ENCODE measurements at regions not wholly inside any gene's neighbourhood (a gene's known extent, or its start where the extent isn't known, plus 50 kb on each side); places are given as distances from the start of the nearest gene placed in this dataset.
"Not testable (repeated sequence)": the region's sequence is repeated elsewhere in the genome, so short reads cannot be mapped to it uniquely, and the experiment has no call there.

DNA sequence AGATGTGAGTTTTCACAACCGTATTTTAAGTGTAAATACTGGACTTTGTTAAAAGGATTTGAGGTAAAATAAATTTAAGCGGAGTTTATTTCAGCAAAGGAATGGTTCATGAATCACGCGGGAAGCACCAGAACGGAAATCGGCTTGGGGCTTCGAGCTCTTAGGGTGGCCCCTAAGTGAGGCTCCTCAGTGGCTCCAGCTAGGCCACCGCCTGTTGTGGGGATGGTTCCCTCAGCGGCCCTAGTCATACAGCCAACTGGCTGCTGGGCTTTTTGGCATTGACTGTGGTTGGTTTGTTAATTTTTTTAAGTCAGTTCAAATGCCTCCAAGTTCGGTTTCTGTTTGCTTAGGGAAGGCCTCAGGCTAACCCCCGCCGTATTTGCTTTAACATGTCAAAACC lies 198.0 kb downstream of the LMLN start:
- DNase-seq; H3K27me3 Mint-ChIP-seq; H3K9me3 Mint-ChIP-seq; H3K4me1 Mint-ChIP-seq; H3K27ac Mint-ChIP-seq; ATAC-seq (ENCODE audit: low read depth in 2 of 2); H3K36me3 Mint-ChIP-seq: not testable (repeated sequence)
- peak overlapping the region in 1 of 8 donors; percentile 59 for H3K4me3 Mint-ChIP-seq

DNA sequence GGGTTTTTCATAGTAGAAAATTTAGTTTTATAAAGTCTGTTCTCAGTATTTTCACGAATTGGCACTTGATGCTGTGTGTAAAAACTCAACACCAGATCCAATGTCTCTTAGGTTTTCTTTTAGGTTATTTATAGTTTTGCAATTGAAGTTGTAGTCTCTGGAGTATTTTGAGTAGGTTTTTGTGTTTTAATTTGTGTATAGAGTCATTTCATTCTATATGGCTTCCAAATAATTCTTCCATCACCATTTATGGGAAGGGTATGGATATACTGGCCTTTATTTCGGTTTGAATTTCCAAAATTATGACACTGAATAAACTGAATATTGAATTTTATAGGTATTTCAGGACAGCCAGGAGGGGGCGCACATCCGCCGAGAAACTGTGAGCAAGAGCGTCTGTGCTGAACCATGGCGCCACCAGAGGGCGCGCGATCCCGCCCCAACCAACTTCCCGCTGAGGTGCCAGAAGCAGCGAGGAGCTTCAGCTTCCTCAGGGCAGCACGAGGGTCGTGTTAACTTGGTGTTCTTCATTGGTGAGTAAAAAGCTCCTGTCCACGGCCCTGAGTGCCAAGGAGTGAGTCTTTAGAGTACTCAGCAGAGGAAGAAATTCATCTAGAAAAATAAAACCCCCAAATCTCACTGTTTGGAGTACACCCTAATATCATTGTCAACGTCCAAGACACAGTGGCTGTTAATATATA lies 207.5 kb downstream of the LMLN start:
- not testable (repeated sequence) for H3K4me3 Mint-ChIP-seq; ATAC-seq (ENCODE audit: low read depth in 2 of 2)

DNA sequence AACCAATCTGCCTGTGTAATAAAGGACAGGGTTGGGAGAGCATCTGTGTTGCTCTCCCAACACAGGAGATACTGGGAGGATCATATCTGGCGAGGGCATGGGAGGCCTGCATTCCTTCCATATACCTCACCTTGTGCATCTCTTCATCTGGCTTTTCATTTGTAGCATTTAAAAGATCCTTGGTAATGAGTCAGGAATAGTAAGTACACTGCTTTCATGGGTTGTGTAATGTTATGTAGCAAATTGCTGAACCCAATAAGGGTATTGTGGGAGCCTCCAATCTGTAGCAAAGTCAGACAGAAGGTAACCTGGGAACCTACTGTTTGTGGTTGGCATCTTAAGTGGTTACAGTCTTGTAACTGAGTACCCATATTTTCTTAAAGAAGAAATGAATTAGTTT lies 210.8 kb downstream of the LMLN start:
- H3K9me3 Mint-ChIP-seq; H3K27ac Mint-ChIP-seq; DNase-seq; ATAC-seq (ENCODE audit: low read depth in 2 of 2); H3K4me3 Mint-ChIP-seq; H3K4me1 Mint-ChIP-seq; H3K36me3 Mint-ChIP-seq: not testable (repeated sequence)
- H3K27me3 Mint-ChIP-seq: peaks cover 12 to 17% (median 14%) of the 10 kb centered on the region in 3 donors

More for the DNA sequence above, 207.5 kb downstream of the LMLN start:
- not testable (repeated sequence) for H3K36me3 Mint-ChIP-seq, H3K27ac Mint-ChIP-seq, H3K4me1 Mint-ChIP-seq, H3K9me3 Mint-ChIP-seq
- DNase-seq: peak; percentile 77
- H3K27me3 Mint-ChIP-seq: peaks cover 12 to 17% (median 14%) of the 10 kb centered on the region in 3 donors

DNA sequence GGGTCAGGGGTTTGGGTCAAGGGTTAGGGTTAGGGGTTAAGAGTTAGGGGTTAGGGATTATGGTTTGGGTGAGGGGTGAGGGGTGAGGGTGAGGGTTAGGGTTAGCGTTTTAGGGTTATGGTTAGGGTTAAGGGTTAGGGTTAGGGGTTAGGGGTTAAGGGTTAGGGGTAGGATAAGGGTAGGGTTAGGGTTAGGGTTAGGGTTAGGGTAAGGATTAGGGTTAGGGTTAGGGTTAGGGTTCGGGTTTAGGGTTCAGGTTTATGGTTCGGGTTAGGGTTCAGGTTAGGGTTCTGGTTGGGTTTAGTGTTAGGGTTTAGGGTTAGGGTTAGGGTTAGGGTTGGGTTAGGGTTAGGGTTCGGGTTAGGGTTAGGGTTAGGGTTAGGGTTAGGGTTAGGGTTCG lies 213.1 kb downstream of the LMLN start:
- not testable (repeated sequence) for ATAC-seq (ENCODE audit: low read depth in 2 of 2); H3K36me3 Mint-ChIP-seq; H3K9me3 Mint-ChIP-seq; H3K27ac Mint-ChIP-seq; H3K4me3 Mint-ChIP-seq; DNase-seq; H3K4me1 Mint-ChIP-seq
- H3K27me3 Mint-ChIP-seq: peaks cover 8 to 14% (median 12%) of the 10 kb centered on the region in 3 donors

DNA sequence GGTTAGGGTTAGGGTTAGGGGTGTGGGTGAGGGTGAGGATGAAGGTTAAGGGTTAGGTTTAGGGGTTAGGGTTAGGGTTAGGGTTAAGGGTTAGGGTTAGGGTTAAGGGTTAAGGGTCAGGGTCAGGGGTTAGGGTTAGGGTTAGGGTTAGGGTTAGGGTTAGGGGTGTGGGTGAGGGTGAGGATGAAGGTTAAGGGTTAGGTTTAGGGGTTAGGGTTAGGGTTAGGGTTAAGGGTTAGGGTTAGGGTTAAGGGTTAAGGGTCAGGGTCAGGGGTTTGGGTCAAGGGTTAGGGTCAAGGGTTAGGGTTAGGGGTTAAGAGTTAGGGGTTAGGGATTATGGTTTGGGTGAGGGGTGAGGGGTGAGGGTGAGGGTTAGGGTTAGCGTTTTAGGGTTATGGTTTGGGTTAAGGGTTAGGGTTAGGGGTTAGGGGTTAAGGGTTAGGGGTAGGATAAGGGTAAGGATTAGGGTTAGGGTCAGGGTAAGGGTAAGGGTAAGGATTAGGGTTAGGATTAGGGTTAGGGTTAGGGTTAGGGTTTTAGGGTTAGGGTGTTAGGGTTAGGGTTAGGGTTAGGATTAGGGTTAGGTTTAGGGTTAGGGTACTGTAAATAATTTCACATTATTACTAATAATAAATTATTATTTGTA lies 214.0 kb downstream of the LMLN start:
- not testable (repeated sequence) for H3K4me3 Mint-ChIP-seq; ATAC-seq (ENCODE audit: low read depth in 2 of 2); H3K4me1 Mint-ChIP-seq

More for the DNA sequence above, 214.0 kb downstream of the LMLN start:
- not testable (repeated sequence) for H3K9me3 Mint-ChIP-seq, H3K27ac Mint-ChIP-seq, DNase-seq, H3K27me3 Mint-ChIP-seq, H3K36me3 Mint-ChIP-seq

Measured in naive B cell (primary cell).